Keratinocyte (primary cell): ENCODE measurements at regions not wholly inside any gene's neighbourhood (a gene's known extent, or its start where the extent isn't known, plus 50 kb on each side); places are given as distances from the start of the nearest gene placed in this dataset.

Source experiments
- DNase-seq: peaks from one replicate; pipeline ENCODE4 v3.0.0-alpha.2; 2011; ENCODE audit warnings: low read depth, missing footprints, low spot score
- FAIRE-seq: peaks from 2 replicates; lab custom pipeline; 2011; peaks lifted over from hg19 to GRCh38; lab: Jason Lieb, UNC
- H2AFZ ChIP-seq: 2 replicates; pipeline ENCODE4 v1.6.0; 2012; ENCODE audit warnings: low read length, control low read depth, inconsistent platforms; ENCODE audit not compliant: control insufficient read depth
- H3K27ac ChIP-seq: 2 replicates; pipeline ENCODE4 v1.5.1; 2011; ENCODE audit warnings: low read length; ENCODE audit not compliant: control insufficient read depth, insufficient read depth
- H3K27me3 ChIP-seq: 3 replicates; pipeline ENCODE4 v1.6.0; 2011; ENCODE audit warnings: low read length; ENCODE audit not compliant: control insufficient read depth, insufficient read depth; ENCODE audit errors: extremely low read depth
- H3K36me3 ChIP-seq, 2 experiments: 2 replicates in 1 of 2; 3 replicates in 1 of 2; pipeline ENCODE4 v1.5.1; 2011; ENCODE audit warnings: low read length in 2 of 2, mild to moderate bottlenecking in 1 of 2; ENCODE audit not compliant: control insufficient read depth in 2 of 2, insufficient read depth in 2 of 2; ENCODE audit errors: extremely low read depth in 1 of 2
- H3K4me1 ChIP-seq: 3 replicates; pipeline ENCODE4 v1.5.1; 2011; ENCODE audit warnings: low read length; ENCODE audit not compliant: control insufficient read depth, insufficient read depth; ENCODE audit errors: extremely low read depth
- H3K4me2 ChIP-seq: 3 replicates; pipeline ENCODE4 v1.6.0; 2011; ENCODE audit warnings: low read depth, low read length; ENCODE audit not compliant: control insufficient read depth, insufficient read depth; ENCODE audit errors: extremely low read depth
- H3K4me3 ChIP-seq, 3 experiments: fragments of 200-600 bp in 1 of 3; sonication (generic) in 1 of 3; 2 replicates in 2 of 3; 3 replicates in 1 of 3; pipeline ENCODE4 v1.5.1; 2011 to 2016; ENCODE audit warnings: low read length in 3 of 3, mild to moderate bottlenecking in 3 of 3, control low read depth in 2 of 3, inconsistent platforms in 1 of 3, low read depth in 1 of 3, mixed read lengths in 1 of 3, mixed run types in 1 of 3, moderate library complexity in 1 of 3; ENCODE audit not compliant: control insufficient read depth in 2 of 3, insufficient read depth in 2 of 3; ENCODE audit errors: extremely low read depth in 1 of 3
- H3K79me2 ChIP-seq: 2 replicates; pipeline ENCODE4 v1.6.0; 2012; ENCODE audit warnings: low read length; ENCODE audit not compliant: control insufficient read depth, insufficient read depth
- H3K9ac ChIP-seq: 3 replicates; pipeline ENCODE4 v1.6.0; 2011; ENCODE audit warnings: low read length; ENCODE audit not compliant: control insufficient read depth, insufficient read depth; ENCODE audit errors: extremely low read depth
- H3K9me1 ChIP-seq: 3 replicates; pipeline ENCODE4 v1.6.0; 2011; ENCODE audit warnings: low read length; ENCODE audit not compliant: control insufficient read depth, insufficient read depth; ENCODE audit errors: extremely low read depth
- H3K9me3 ChIP-seq: 2 replicates; pipeline ENCODE4 v1.5.1; 2012; ENCODE audit warnings: low read depth, low read length; ENCODE audit not compliant: control insufficient read depth
- H4K20me1 ChIP-seq: 3 replicates; pipeline ENCODE4 v1.6.0; 2011; ENCODE audit warnings: low read length; ENCODE audit not compliant: control insufficient read depth, insufficient read depth; ENCODE audit errors: extremely low read depth
- EZH2 ChIP-seq: IDR thresholded peaks from one replicate; pipeline ENCODE4 v1.6.1; 2012; ENCODE audit warnings: inconsistent platforms, mild to moderate bottlenecking, low read length, moderate library complexity
- dilution Hi-C: fragments of 300-500 bp; cut with MboI; formaldehyde crosslinking; loops from one replicate; pipeline ENCODE4 v1.7.0; 2020; ENCODE audit warnings: low sequenced_read_pairs; ENCODE audit not compliant: extremely low pct_ligation_motif_present
- TF ChIP-seq, protein P1 (sequence below), 3 experiments: IDR thresholded peaks in 1 of 3; conservative IDR thresholded peaks in 1 of 3; optimal IDR thresholded peaks in 1 of 3; 2 replicates in 2 of 3; 3 replicates in 1 of 3; pipeline versions ENCODE3 to v1.5.1; 2011; ENCODE audit warnings: low read length in 3 of 3, mild to moderate bottlenecking in 3 of 3, moderate library complexity in 2 of 3, control low read depth in 1 of 3, inconsistent platforms in 1 of 3; ENCODE audit not compliant: insufficient read depth in 2 of 3; ENCODE audit errors: extremely low read depth in 1 of 3

DNA sequence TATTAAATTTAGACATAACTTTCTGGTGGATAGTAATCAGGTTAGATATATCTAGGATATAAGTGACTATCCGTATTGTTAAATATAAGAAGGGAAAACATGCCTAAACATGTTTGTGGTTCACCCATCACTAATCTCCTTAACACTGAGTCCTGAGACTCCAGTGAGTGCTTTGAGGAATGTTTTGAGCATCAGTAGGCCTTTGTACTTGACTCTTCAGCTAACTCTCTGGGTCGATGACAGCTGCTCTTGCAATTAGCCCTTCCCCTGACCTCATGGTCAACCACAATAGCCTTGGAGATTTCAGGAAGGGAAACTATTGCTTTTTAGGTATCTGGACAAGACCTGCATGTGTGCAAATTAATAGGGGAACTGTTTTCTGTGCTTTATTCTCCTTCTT lies 716.8 kb downstream of the EPHA4 start:
- peak; percentile 64 for DNase-seq
- peak; percentile 91 for FAIRE-seq
- peak overlapping the region; percentile 12 for H3K4me2 ChIP-seq
- H3K9me3 ChIP-seq = no peaks in the 10 kb centered on the region
- H3K27me3 ChIP-seq = no peaks in the 10 kb centered on the region
- H3K27ac ChIP-seq = peak overlapping the region; percentile 3
- TF ChIP-seq, protein P1, sequence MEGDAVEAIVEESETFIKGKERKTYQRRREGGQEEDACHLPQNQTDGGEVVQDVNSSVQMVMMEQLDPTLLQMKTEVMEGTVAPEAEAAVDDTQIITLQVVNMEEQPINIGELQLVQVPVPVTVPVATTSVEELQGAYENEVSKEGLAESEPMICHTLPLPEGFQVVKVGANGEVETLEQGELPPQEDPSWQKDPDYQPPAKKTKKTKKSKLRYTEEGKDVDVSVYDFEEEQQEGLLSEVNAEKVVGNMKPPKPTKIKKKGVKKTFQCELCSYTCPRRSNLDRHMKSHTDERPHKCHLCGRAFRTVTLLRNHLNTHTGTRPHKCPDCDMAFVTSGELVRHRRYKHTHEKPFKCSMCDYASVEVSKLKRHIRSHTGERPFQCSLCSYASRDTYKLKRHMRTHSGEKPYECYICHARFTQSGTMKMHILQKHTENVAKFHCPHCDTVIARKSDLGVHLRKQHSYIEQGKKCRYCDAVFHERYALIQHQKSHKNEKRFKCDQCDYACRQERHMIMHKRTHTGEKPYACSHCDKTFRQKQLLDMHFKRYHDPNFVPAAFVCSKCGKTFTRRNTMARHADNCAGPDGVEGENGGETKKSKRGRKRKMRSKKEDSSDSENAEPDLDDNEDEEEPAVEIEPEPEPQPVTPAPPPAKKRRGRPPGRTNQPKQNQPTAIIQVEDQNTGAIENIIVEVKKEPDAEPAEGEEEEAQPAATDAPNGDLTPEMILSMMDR (optimal IDR thresholded peaks at IDR 0.05 in 1 of 3, IDR thresholded peaks at IDR 0.05 in 1 of 3, conservative IDR thresholded peaks at IDR 0.05 in 1 of 3; ENCODE audit: extremely low read depth in 1 of 3, insufficient read depth in 2 of 3, low read length in 3 of 3) = no peak
- no peak for TF ChIP-seq EZH2
- no peaks in the 10 kb centered on the region for H3K36me3 ChIP-seq
- H3K4me3 ChIP-seq = no peak overlapping the region
- no peak overlapping the region for H3K9ac ChIP-seq
- dilution Hi-C loops = no loop called here
- no peaks in the 10 kb centered on the region for H3K79me2 ChIP-seq
- H2AFZ ChIP-seq = peak overlapping the region; percentile 25
- no peaks in the 10 kb centered on the region for H4K20me1 ChIP-seq
- H3K9me1 ChIP-seq = no peaks in the 10 kb centered on the region
- peaks cover 14% of the 10 kb centered on the region for H3K4me1 ChIP-seq

DNA sequence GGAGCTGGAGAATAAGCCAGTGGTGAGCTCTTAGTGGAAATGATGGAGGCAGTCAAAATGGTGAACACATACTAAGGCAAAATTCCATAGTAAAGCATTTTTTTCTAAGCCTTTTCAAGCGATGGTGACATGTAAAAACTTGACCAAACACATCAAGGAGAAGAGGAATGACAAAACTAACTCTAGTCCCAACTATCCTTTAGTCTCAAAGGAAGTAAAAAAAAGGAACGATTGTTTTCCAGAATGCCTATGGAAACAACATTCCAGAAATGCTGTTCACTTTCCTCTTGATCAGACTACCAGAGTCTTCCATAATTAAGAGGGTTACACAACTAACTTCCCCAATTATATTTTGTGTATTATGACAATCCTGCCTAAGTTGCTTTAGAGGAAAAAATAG lies 715.6 kb downstream of the EPHA4 start:
- dilution Hi-C loops = no loop called here
- DNase-seq = no peak

More for the DNA sequence above, 715.6 kb downstream of the EPHA4 start:
- Histone ChIP-seq H3K9me3 (no peaks in the 10 kb centered on the region), H3K4me2 (peak overlapping the region; percentile 22), H3K27me3 (no peaks in the 10 kb centered on the region), H3K79me2 (no peaks in the 10 kb centered on the region), H2AFZ (peak overlapping the region; percentile 70), H3K36me3 (no peaks in the 10 kb centered on the region), H3K9ac (no peak overlapping the region), H4K20me1 (no peaks in the 10 kb centered on the region), H3K4me1 (peaks cover 14% of the 10 kb centered on the region), H3K4me3 (no peak overlapping the region), H3K9me1 (no peaks in the 10 kb centered on the region), H3K27ac (no peak overlapping the region)
- TF ChIP-seq, protein P1 (optimal IDR thresholded peaks at IDR 0.05 in 1 of 3, IDR thresholded peaks at IDR 0.05 in 1 of 3, conservative IDR thresholded peaks at IDR 0.05 in 1 of 3; ENCODE audit: extremely low read depth in 1 of 3, insufficient read depth in 2 of 3, low read length in 3 of 3) = no peak
- TF ChIP-seq EZH2 = no peak
- FAIRE-seq = no peak
